CD4-positive, alpha-beta T cell treated with Interleukin-6 for 4 hours (primary cell): ENCODE measurements at regions not wholly inside any gene's neighbourhood (a gene's known extent, or its start where the extent isn't known, plus 50 kb on each side); places are given as distances from the start of the nearest gene placed in this dataset.

ENCODE experiments used
- DNase-seq: peaks from one replicate; pipeline ENCODE4 v3.0.0-alpha.2; 2020; ENCODE audit warnings: mixed read lengths

DNA sequence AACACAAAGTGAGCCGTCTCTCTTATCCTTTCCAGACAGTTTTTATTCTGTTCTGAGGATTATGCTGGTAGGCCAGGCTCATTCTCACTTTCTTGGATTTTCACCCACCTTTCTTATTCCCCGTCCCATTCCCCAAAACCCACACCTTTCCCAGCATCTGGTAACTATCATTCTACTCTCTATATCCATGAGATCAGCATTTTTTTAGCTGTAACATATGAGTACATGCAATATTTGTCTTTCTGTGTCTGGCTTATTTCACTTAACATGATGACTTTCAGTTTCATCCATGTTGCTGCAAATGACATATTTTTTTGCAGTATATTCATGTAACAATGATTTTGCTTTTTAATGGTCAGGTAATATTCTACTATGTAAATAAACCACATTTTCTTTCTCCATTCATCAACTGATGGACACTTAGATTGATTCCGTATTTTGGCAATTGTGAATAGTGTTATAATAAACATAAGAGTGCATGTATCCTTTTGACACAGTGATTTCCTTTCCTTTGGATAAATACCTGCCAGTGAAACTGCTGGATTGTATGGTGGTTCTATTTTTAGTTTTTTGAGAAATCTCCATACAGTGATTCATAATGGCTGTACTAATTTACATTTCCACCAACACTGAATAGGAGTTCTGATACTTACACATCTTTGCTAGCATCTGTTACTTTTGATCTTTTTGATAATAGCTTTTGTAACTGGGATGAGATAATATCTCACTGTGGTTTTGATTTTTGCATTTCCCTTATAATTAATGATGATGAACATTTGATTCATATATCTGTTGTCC, 289.3 kb downstream of the RPRM start:
- no peak for DNase-seq

DNA sequence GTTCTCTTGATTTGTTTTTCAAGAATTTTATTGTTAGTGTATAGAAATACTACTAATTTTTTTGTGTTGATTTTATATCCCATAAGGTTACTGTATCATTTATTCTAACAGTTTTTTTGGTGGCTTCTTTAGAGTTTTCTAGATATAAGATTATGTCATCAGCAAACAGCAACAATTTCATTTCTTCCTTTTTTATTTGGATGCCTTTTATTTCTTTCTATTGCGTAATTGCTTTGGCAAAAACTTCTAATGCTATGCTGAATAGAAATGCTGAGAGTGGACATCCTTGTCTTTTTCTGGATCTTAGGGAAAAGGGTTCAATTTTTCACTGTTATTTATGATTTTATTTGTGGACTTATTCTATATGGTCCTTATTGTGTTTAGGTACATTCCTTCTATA, 298.8 kb downstream of the RPRM start:
- no peak for DNase-seq

DNA sequence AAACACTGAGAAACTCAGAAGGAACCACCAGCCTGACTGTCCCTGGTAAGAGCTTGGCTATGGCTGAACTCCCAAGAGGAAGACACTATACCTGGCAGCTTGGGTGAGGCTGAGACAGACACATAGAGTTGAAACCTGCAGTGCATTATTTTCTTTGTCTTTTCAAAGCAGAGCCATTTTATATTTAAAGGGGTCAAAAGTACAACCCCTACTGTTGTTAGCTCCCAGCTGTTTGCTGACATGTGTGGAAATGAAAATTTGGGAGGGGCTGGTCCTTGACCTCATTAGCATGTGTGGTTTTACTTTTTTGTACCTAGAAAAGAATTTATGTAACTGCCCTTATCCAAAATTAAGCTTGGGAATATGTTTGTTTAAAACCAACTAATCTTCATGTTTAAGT, 309.0 kb downstream of the RPRM start:
- DNase-seq = no peak

DNA sequence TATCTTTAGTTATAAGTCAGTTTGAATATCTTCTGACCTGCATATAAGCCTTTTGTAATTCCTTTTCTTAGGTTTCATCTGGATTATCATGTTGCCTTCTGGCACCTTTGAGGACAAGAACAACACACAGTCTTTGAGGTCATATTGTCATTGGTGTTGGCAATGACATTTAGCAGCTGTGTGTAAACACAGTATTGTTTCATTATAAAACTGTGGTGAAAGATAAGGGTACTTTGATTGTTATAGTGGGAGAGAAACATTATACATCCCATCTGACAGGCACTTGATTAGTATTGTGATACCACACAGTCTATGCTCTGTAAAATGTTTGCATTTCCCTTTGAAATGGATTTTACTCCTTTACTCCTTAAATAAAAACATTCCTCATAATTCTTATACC, 313.5 kb downstream of the RPRM start:
- DNase-seq = no peak

DNA sequence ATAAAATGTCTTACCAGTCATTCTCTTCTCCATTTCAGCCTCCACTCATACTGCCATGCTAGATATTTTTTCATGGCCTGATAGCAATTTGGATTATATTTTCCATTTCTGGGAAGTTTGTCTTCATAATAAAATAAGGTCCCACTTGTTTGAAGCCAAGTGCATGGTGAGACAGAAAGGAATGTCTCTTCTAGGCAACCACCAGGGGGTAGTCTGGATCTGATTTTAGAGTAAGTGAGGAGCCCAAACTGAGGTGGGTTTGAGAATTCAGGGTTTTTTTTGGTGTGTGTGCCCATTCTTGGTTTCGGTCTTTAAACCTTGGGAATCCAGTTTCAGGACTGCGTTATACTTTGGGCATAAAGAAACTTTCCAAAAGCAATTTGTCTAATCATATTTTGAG, 315.5 kb downstream of the RPRM start:
- no peak for DNase-seq

DNA sequence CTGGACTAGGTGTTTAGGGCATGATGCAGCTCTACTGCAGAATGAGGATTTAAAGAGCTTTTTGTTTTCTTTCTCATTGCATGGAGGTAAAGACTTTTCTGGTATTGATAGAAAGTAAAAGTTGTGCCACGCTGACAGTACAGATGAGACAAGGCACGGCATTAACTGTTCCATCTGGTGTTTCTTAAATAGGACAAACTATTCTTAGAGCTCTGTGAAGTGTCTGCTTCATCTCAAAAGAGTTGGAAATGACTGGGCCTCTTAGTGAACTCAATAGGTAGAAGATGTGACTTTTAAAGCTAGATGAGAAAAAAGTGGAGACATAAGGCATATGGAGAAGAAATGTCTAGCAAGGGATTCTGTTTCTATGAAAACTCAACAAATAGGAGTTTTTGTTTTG, 321.8 kb downstream of the RPRM start:
- no peak for DNase-seq

DNA sequence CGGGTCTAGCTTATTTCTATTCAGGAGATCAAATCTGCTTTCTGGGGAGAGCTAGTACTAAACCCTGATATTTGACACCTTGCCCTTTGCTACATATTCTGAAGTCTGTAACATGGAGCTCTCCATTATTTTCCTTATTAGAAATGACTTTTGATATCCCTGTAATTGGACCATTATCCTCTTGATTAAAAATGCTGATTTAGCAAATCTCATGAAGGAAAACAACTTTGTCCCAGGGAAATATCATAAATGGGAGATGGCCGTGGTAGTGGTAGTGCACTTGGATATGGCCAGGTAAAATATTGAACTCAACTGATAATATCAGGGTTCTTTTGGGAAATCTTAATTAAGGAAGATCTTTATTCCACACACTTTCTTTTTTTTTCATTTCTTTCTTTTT, 326.5 kb downstream of the RPRM start:
- DNase-seq = no peak

DNA sequence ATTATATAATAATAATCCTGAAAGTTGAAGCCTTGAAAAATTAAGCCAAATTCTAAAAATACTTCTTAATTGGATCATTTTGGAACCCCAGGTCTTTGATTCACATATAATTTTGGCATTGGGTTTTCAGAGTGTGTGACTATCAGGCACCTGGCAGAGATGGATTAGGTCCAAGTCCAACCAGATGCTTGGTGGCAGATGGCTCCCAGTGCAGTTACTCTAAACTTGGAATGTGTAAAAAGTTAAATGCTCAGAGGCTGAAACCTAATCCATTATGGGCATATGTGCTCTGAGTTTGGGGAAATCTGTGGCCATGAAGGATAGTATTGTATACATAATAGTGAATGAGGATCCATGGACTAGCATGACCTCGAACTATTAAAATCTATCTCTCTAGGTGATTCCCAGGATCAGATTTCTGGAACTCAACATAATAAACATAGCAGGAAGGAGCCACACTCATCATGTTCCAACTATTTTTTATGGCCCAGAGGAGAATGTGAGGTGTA, 333.0 kb downstream of the RPRM start:
- no peak for DNase-seq

DNA sequence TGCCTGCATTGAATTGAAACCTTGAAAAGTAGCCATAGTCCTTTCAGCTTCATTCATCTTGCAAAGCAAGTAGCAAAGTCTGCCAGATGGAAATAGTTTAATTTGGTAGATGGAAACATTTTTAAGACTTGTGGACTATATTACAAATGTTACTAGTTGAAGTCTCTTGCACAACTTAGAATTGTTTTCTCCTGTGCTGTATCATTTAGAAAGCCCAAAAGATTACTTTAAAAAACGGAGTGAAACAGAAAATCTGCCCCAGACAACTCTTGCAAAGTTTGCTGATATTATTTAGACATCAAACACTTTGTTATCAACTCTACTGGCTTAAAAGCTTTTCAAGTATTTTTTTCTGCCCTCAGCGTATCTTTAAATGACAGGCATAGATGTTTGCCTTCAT, 335.0 kb downstream of the RPRM start:
- DNase-seq = no peak

DNA sequence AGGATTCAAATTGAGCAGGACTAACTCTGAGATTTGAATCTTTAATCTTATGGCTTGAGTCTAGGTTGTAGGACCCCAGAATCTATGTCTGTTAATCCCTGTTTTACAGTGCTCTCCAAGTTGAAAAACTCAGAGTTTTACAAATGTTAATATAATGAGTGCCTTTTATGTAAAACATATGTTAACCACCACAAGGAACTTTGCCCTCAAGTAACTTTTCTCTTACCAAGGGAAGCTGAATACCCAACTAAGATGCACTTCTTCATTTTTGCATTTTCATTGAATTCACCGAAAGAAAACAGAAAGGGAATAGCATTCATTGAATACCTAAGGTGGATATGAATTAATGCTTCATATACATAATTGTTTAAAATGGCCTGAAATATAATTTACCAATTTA, 338.1 kb downstream of the RPRM start:
- no peak for DNase-seq

DNA sequence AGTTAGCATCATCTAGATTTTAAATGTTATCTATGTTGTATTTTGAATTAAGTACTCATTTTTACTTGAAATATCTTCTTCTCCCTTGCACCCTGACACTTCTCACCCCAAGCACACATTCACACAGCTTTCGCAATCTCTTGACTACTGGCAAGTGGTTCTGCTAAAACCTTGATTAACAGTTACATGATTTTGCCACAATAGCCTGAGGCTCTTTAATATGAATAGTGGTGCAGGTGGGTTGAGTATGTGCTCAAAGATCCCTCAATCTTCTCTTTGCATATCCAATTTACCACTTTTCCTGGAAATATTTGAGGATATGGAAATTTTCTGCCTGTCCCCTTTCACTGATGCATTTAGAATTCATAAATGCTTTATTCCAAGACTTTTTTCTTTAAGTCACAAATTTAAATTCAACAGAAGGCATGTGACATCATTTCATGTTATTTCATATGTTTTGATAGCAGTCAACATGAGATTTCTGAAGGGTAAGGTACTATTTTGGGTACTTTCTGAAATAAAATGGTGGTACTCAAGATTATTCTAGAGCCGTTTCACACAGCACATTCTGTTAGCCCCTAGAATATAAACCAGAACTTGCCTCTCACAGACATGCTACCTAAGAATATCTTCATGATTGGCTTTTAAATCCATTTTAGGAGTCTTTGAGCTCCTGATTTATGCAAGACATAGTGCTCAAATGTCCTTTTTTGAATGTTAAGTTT, 339.7 kb downstream of the RPRM start:
- no peak for DNase-seq

DNA sequence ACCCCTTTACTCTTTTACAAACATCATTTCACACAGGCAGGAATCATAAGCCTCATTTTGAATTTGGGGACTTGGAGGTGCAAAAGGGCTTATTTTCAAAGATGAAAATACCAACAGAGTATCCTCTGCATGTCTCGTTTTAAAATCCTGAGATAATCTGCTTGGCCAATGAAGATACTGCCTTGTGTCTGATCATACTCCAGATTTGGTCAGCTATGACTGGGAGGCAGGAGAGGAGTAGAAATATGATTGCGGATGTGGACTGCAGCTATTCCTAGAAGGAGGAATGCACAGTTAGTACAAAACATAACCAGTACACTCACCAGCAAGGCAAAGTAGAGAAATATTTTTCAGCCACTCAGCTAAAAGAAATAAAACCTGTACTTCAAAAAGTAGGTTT, 342.3 kb downstream of the RPRM start:
- DNase-seq = no peak

DNA sequence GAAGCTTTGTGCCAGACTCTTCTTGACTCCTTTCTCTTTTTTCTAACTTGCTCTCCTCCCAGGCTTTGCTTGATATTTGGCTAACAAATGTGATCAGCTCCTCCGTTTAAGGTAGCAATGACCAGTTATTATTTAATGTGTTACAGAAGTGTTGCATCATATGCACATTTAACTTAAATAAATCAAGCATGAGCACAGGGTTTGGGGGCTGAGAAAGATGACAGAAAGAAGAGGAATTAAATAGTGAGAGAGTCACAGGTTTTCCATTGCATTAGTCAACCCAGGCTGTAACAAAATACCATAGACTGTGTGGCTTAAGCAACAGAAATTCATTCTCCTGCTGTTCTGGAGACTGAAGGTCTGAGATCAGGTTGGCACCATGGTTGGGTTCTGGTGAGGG, 343.8 kb downstream of the RPRM start:
- no peak for DNase-seq

DNA sequence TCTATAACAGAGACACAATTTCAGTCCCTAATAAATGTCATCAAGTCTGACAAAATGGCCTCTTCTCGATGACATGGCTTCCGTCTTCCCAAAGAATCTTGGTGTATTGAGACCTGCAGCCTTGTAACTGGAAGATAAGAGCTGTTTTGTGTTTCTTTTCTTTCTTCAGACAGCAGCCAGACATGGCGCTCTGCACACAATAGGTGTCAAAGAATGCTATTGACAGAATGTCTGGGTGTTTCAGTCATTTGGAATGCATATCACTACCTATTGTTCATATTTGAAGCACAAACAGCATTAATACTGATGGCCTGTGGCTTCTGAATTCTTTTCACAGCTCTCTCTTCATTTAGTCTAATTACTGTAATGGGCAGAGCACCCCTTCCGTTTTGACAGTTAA, 344.8 kb downstream of the RPRM start:
- DNase-seq = no peak

DNA sequence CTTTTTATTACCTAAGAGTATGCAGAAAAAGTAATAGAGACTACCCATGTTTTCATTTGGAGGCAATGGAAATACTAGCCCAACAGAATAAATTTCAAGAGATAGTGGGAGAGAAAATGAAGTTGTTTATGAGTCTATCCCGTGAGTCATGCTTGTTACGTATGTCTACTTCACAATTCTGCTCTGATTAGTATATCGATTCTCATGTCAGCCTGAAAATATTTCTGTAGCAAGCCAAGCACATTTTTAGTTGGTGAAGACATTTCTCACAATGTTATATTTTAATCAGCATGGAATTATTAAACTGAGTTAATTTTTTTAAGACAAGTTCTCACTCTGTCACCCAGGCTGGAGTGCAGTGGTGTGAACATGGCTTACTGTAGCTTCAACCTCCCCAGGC, 346.1 kb downstream of the RPRM start:
- no peak for DNase-seq

DNA sequence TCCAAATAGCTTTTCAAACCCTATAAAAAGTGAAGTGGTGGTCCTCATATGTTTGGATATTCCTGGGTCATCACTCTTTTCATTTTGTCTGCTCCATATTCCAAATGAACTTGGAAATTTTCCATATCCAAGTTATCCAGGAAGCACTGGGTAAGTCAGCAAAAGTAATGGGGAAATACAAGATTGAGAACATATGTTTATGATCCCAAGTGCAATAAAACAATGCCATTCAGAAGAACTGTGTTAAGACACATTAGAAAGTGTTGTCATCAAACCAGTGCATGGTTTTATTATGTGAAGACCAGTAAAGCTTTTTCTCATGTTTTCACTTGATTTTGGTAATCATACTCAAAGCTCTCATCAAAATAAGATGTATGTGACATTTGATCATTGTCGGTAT, 363.4 kb downstream of the RPRM start:
- DNase-seq = no peak

DNA sequence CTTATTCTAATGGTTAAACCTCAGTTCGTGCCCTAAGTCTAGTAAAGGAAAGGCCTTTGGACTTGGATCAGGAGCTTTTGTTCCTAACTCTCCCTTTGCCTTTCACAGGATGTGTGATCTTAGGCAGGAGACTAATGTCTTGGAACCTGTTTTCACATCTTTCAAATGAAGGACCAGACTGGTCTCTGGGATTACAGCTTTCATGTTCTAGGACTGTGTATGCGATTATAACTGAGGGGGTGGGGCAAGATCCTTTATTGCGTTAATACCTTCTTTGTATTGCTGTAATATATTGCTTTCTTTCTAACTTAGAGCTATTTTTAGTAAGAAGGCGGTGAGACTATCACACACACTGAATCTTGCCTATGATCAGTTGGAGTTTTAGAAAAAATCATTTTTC, 368.1 kb downstream of the RPRM start:
- DNase-seq = no peak

DNA sequence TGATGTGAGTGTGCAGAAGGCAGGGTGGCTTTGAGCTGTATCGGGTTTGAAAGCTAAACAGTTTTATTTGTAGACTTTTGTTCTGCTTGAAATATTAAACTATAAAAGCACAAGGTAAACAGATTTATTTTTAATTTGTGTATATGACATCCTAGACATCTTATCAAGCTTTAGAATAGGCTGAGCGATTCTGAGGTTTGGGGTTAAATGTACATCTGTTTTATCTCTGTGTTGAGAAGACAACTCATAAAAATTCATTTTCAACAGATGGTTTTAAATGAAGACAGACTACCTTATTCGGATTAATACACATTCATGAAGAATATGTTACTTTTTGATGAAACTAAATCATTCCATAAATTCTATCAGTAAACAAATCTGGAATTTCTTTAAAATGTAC, 368.8 kb downstream of the RPRM start:
- DNase-seq = no peak

DNA sequence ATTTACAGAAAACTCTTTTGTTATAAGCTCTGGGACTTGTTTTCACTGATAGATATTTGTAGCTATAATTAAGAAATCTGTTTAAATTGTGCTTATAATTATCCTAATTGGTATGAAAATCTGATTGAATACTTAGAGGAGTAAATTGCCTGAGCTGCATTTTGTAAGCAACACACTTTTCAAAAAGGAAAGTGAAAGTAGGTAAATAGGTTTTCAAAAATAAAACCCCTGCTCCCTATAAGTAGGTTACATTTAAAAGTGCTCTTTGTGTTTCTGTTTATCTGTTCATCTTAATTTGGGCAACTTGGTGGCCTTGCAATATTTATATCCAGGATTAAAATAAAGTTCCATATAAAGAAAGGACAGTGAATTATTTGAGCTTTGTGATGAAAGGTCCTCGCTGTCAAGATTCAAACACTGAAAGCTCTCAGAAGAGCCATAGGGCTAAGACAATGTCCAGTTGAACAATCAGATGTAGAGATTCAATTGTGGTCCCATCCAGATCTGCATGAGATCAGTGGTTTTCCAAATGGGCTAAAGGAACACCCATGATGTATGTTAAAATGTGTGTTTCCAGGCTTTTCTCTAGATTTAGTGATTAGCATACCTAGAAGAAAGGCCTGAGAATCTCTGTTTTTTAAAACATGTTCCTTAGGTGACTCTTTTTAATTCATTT, 371.6 kb downstream of the RPRM start:
- DNase-seq = no peak

DNA sequence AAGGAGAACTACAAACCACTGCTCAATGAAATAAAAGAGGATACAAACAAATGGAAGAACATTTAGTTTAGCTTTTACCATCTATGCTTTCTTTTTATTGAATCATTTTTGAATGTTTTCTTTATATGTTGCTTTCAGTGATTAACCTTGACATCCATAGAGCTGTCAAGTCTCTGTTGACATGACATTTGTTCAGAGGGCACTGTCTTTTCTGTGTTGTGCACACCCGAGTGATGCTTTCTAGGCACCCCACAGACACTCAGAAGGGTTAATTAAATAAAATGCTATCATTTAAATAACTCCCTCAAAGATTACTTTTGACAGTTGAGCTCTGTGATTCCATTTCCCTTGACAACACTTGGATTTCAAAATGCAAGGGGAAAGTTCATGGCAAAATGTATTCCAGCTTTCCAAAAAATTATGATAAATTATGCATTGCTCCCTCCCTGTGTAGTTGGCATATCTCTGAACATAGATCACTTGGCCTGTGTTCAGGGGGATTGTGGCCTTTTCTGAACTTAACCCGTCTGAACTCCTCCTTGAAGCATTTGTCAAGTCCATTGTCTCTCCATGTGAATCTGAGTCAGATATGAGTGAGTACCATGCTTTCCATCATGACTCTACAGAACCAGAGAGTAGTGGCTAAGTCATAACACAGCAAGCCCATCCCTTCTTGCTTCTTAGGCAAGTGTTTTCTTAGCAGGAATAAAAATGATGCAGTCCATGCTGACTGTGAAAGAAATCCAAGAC, 372.6 kb downstream of the RPRM start:
- no peak for DNase-seq

DNA sequence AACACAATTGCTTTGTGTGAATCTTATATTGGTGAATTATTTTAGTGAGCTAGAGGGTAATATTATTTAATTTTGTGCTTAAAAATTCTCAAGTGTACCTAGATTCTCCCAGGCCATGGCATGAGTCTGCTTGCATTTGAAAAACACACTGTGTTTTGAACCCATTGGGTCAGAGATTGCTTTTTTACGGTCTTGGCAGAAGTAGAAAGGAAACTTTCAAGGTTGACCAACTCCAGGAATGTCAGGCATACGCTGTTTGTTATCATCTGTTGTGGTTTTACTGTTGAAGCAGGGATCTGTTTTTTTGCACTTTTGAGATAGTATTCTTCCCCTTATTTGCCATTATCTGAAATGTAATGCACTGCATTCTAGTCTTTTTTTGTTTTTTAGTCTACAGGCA, 377.4 kb downstream of the RPRM start:
- DNase-seq = no peak

DNA sequence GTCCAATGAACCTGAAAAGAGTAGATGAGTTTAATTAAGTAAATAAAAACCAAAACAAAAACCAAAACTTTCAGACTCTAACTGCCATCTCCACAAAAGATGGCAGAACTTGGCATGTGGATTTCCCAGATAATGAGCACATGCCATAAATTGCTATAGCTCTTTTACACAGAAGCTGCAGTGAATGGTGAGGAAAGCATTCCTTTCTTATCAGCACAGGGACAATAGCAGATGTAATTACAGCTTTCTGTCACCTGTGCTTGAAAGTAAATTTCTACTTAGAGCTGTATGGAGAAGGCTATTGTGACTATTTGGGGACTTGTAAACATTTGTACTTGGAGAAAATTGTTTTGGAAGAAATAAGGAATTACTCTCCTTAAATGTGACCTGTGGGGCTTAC, 378.4 kb downstream of the RPRM start:
- no peak for DNase-seq

DNA sequence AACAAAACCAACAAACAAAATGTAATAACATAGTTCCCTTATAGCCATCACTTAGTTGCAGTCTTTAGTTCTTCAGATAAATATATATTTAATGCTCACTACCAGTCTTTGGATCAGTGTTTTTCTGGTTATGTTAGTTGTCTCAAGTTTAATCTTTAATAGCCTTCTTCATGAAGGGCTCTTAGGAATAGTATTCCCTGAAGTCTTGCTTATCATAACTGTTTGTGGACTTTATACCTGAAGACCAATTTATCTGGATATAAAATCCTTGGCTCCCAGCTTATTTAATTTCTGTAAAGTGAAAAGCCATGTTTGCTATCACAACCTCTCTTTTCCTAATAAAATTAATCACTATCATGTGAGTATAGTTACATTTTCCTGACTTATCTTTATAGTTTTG, 379.7 kb downstream of the ARL6IP6 start:
- DNase-seq = no peak
